Uterus (tissue), 3 donors: ENCODE measurements at regions not wholly inside any gene's neighbourhood (a gene's known extent, or its start where the extent isn't known, plus 50 kb on each side); places are given as distances from the start of the nearest gene placed in this dataset.

Experiments used
- DNase-seq, 2 donors: peaks; one replicate each; pipeline ENCODE4 v3.0.0-alpha.2; 2019 to 2020
- H3K27ac ChIP-seq, 2 donors: fragments of 200-600 bp; sonication (generic); 1 replicate in 1 of 2; 2 replicates in 1 of 2; pipeline ENCODE4 v1.5.1; 2016 to 2018
- H3K27me3 ChIP-seq, 2 donors: fragments of 200-600 bp; sonication (generic); one replicate each; pipeline ENCODE4 v1.5.1; 2018 to 2019; ENCODE audit warnings: control low read depth in 1 of 2
- H3K36me3 ChIP-seq, 2 donors: fragments of 200-600 bp; sonication (generic); one replicate each; pipeline ENCODE4 v1.5.1; 2019; ENCODE audit warnings: control low read depth in 1 of 2
- H3K4me1 ChIP-seq, 2 donors: fragments of 200-600 bp; sonication (generic); one replicate each; pipeline ENCODE4 v1.5.1; 2018 to 2019; ENCODE audit warnings: control low read depth in 1 of 2
- H3K4me3 ChIP-seq, 2 donors: fragments of 200-600 bp; sonication (generic); 1 replicate in 1 of 2; 2 replicates in 1 of 2; pipeline ENCODE4 v1.5.1; 2018 to 2019; ENCODE audit warnings: mild to moderate bottlenecking in 1 of 2
- H3K9me3 ChIP-seq, 2 donors: fragments of 200-600 bp; sonication (generic); one replicate each; pipeline ENCODE4 v1.5.1; 2019; ENCODE audit warnings: control low read depth in 1 of 2
- POLR2A ChIP-seq, 2 donors: fragments of 450-650 bp; IDR thresholded peaks; one replicate each; pipeline ENCODE4 v1.6.1; 2016; ENCODE audit warnings: antibody characterized with exemption in 2 of 2, mild to moderate bottlenecking in 1 of 2, moderate library complexity in 1 of 2
- intact Hi-C: fragments of 100-400 bp; cut with DNase I; formaldehyde crosslinking; loops from one replicate; pipeline ENCODE4 v1.15.1; 2023; ENCODE audit warnings: low total_unique reads
- TF ChIP-seq, protein P1 (sequence below), 4 experiments: fragments of 200-600 bp in 2 of 4; fragments of 450-650 bp in 2 of 4; sonication (generic) in 2 of 4; IDR thresholded peaks; one replicate each; pipeline ENCODE4 v1.5.1; 2016 to 2019; ENCODE audit warnings: antibody characterized with exemption in 4 of 4, mild to moderate bottlenecking in 2 of 4, moderate library complexity in 1 of 4
- donor health status: DM: yes; HTN: yes; CAD: no.

DNA sequence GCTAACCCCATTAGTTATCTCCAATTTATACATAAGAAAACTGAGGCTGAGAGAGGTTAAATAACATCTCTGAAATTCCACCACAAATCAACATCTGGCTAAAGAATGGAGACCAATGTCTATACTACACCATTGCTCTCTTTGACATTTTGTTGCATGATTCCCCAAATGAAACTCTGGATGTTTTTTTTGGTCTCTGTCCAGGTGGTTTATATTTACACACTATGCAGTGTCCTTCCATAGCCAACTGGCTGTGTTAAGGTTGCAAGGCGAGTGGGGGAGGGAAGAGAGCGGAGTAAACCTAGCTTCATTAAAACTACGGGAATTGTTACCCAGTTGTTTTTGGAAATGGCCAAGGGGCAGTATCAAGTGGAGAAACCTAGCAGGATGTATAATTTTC, 67.2 kb downstream of the KIF4B start:
- no peaks in the 10 kb centered on the region for H3K9me3 ChIP-seq
- no peak overlapping the region for H3K4me3 ChIP-seq
- TF ChIP-seq, protein P1, sequence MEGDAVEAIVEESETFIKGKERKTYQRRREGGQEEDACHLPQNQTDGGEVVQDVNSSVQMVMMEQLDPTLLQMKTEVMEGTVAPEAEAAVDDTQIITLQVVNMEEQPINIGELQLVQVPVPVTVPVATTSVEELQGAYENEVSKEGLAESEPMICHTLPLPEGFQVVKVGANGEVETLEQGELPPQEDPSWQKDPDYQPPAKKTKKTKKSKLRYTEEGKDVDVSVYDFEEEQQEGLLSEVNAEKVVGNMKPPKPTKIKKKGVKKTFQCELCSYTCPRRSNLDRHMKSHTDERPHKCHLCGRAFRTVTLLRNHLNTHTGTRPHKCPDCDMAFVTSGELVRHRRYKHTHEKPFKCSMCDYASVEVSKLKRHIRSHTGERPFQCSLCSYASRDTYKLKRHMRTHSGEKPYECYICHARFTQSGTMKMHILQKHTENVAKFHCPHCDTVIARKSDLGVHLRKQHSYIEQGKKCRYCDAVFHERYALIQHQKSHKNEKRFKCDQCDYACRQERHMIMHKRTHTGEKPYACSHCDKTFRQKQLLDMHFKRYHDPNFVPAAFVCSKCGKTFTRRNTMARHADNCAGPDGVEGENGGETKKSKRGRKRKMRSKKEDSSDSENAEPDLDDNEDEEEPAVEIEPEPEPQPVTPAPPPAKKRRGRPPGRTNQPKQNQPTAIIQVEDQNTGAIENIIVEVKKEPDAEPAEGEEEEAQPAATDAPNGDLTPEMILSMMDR (IDR thresholded peaks at IDR 0.05), result no peak
- TF ChIP-seq POLR2A (IDR thresholded peaks at IDR 0.05), result no peak
- H3K36me3 ChIP-seq, result no peaks in the 10 kb centered on the region
- H3K27ac ChIP-seq, result no peak overlapping the region
- intact Hi-C loops, result no loop called here
- no peaks in the 10 kb centered on the region for H3K27me3 ChIP-seq
- no peaks in the 10 kb centered on the region for H3K4me1 ChIP-seq
- no peak for DNase-seq

DNA sequence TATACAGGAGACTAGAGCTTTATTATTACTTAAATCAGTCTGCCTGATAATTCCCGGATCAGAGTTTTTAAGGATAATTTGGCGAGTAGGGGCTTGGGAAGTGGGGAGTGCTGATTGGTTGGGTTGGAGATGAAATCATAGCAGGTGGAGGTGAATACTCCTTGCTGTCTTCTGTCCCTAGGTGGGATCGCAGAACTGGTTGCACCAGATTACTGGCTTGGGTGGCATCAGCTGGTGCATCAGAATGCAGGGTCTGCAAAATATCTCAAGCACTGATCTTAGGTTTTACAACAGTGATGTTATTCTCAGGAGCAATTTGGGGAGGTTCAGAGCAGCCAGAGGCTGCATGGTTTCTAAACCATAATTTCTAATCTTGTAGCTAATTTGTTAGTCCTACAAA, 68.1 kb downstream of the KIF4B start:
- Histone ChIP-seq H3K9me3 (no peaks in the 10 kb centered on the region), H3K36me3 (no peaks in the 10 kb centered on the region), H3K27ac (no peak overlapping the region), H3K4me1 (no peaks in the 10 kb centered on the region), H3K4me3 (no peak overlapping the region), H3K27me3 (no peaks in the 10 kb centered on the region)
- intact Hi-C loops, result no loop called here
- no peak for DNase-seq
- TF ChIP-seq, protein P1 (IDR thresholded peaks at IDR 0.05), result no peak
- no peak for TF ChIP-seq POLR2A (IDR thresholded peaks at IDR 0.05)

DNA sequence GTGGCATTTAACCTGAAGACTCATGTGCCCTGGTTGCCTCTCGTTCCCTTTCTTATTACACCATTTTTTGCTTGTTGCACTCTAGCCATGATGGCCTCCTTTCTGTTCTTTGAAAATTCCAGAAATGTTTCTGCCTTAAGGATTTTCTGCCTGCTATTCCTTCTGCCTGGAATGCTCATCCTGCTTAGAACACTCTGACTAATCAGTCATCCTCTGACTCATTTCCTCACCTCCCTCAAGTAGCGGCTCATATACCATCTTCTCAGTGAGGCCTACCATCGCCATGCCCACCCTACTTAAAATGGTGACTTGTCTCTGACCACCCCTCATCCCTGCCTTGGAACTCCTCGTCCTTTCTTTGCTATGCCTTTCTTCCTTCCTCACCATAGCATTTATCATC, 68.8 kb downstream of the KIF4B start:
- no peaks in the 10 kb centered on the region for H3K4me1 ChIP-seq
- no peaks in the 10 kb centered on the region for H3K36me3 ChIP-seq
- DNase-seq, result no peak
- no peak overlapping the region for H3K4me3 ChIP-seq
- no peaks in the 10 kb centered on the region for H3K27me3 ChIP-seq
- intact Hi-C loops, result no loop called here
- H3K9me3 ChIP-seq, result no peaks in the 10 kb centered on the region
- H3K27ac ChIP-seq, result no peak overlapping the region
- TF ChIP-seq POLR2A (IDR thresholded peaks at IDR 0.05), result no peak
- TF ChIP-seq, protein P1 (IDR thresholded peaks at IDR 0.05), result no peak

DNA sequence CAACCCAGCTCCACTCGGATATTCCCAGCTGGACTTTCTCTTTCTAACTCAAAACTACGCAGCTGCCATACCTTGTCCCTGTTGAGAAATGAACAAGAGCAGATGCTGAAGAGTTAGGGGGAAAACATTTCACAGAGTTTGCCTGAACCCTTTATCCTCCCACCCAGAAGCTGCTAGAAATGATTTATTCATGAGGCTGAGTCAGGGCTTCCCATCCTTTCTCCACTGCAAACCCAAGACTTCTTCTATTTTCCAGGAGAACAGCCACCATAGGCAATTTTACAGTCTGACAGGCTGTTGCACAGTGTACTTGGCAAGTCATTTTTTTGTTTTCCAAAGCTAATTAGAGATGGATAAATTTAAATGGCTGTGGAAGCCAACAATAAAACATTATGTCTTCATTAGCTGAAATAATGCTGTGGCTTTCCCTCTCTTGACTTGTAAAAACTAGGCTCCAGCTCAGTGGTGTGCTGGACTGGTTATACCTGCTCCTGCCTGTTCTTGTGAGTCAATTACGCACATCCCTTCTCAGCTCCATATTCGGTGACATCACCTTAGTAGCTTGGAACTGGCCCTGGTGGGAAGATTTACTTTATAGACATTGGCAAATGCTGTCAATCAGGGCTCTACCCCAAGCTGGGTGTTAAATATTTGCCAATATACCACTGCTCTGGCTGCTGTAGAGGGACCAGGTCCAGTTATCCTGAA, 71.9 kb downstream of the KIF4B start:
- intact Hi-C loops, result no loop called here
- no peaks in the 10 kb centered on the region for H3K36me3 ChIP-seq
- H3K4me3 ChIP-seq, result no peak overlapping the region
- H3K4me1 ChIP-seq, result no peaks in the 10 kb centered on the region
- TF ChIP-seq POLR2A (IDR thresholded peaks at IDR 0.05), result no peak
- DNase-seq, result no peak
- H3K9me3 ChIP-seq, result no peaks in the 10 kb centered on the region
- no peak overlapping the region for H3K27ac ChIP-seq
- H3K27me3 ChIP-seq, result no peaks in the 10 kb centered on the region

DNA sequence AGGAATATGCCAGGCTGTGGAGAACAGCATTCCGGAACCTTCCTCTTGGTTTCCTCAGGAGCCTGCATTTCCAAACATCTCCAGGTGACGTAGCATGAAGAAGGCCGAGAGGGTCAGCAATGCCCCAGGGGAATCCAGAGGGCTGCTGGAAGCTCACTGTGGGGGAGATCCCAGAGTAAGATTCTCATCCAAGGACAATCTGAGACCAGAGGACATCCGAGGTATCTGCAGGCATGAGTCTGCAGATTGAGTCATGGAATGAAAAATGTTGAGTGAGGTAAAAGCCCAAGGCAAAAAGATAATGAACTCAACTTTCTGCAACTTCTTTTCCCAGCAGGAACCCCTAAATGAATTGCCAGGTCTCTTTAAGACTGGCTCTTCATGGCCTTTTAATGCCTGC, 73.5 kb downstream of the KIF4B start:
- Histone ChIP-seq H3K4me3 (no peak overlapping the region), H3K4me1 (no peaks in the 10 kb centered on the region), H3K9me3 (no peaks in the 10 kb centered on the region), H3K27me3 (no peaks in the 10 kb centered on the region), H3K36me3 (no peaks in the 10 kb centered on the region), H3K27ac (no peak overlapping the region)
- DNase-seq, result no peak
- intact Hi-C loops, result no loop called here
- TF ChIP-seq POLR2A (IDR thresholded peaks at IDR 0.05), result no peak
- TF ChIP-seq, protein P1 (IDR thresholded peaks at IDR 0.05), result no peak

DNA sequence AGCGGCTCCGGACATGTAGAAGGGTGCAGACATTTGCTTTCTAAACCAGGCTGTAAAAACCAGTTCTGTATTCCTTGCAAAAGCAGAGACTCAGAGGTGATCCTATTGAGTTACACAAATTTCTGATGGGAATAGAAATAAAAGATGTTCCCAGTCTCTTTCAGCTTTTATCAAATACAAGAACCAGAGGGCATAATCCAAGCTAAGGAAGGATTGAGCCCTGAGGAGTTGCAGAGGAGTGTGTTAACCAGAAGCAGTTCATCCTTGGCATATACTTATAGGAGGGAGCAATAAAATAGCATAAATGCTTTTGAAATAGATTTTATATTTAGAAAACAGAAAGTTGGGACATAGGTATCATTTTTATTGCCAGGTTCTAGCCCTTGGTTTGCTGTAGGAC, 75.3 kb downstream of the KIF4B start:
- H3K27me3 ChIP-seq, result no peaks in the 10 kb centered on the region
- TF ChIP-seq, protein P1 (IDR thresholded peaks at IDR 0.05), result no peak
- TF ChIP-seq POLR2A (IDR thresholded peaks at IDR 0.05), result no peak
- H3K27ac ChIP-seq, result no peak overlapping the region
- no peaks in the 10 kb centered on the region for H3K36me3 ChIP-seq
- no peaks in the 10 kb centered on the region for H3K9me3 ChIP-seq
- no peaks in the 10 kb centered on the region for H3K4me1 ChIP-seq
- no peak for DNase-seq
- intact Hi-C loops, result no loop called here
- H3K4me3 ChIP-seq, result no peak overlapping the region
